HUDEP-2 (cell line): ENCODE measurements at regions not wholly inside any gene's neighbourhood (a gene's known extent, or its start where the extent isn't known, plus 50 kb on each side); places are given as distances from the start of the nearest gene placed in this dataset.
"Not testable (repeated sequence)": the region's sequence is repeated elsewhere in the genome, so short reads cannot be mapped to it uniquely, and the experiment has no call there.

ENCODE experiments used
- DNase-seq, 76 experiments: peaks; one replicate each; lab custom pipeline; 2025; ENCODE audit not compliant: unreplicated experiment in 76 of 76; lab: John Stamatoyannopoulos, UW

- not testable (repeated sequence) for DNase-seq
Measured at GRCh38 chr10:36400238-36400637, 725.2 kb upstream of the ANKRD30A start.

GRCh38 chr10:36393801-36394200, 731.6 kb upstream of the ANKRD30A start:
- DNase-seq: no peak

DNA sequence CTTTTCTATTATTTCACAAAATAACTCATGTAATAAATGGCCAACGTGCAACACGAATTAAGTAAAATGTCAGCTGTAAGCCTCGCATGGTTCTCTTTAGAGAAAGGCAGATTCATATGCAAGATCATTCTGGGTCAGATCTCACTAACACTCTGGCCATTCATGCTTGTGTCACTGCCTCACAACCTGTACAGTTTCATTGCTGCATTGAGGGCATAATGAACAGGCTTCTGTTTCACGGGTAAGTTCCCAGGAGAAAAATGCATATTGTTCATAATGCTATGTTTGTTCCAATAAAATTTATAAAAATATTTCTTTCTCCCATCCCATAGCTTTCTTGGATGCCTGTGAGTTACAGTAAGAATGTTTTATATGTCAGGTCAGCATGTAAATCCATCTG, 734.0 kb upstream of the ANKRD30A start:
- DNase-seq: no peak

GRCh38 chr10:36390221-36390620, 735.2 kb upstream of the ANKRD30A start:
- no peak for DNase-seq

GRCh38 chr10:36388166-36388565, 737.2 kb upstream of the ANKRD30A start:
- no peak for DNase-seq

- DNase-seq: no peak
Measured at GRCh38 chr10:36385693-36386092, 739.7 kb upstream of the ANKRD30A start.

DNA sequence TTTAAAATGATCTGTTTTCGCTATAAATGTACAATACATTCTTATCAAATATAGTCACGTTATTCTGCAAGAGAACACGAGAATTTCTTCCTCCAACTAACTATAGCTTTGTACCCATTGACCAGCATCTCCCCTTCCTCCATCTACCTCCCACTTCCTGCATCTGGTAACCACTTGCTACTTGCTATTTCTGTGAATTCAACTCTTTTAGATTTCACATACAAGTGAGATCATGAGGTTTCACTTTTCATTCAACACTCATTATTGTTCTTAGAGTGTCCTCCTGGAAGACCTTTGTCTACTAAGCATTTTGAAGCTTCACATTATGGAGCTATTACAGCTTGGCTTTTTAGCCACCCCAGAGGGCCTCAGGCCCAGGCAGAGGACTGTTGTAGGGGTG, 741.3 kb upstream of the FZD8 start:
- DNase-seq: no peak

- DNase-seq: no peak
Measured at GRCh38 chr10:36381748-36382147, 739.7 kb upstream of the FZD8 start.

- DNase-seq: no peak
Measured at GRCh38 chr10:36380538-36380937, 738.4 kb upstream of the FZD8 start.

DNA sequence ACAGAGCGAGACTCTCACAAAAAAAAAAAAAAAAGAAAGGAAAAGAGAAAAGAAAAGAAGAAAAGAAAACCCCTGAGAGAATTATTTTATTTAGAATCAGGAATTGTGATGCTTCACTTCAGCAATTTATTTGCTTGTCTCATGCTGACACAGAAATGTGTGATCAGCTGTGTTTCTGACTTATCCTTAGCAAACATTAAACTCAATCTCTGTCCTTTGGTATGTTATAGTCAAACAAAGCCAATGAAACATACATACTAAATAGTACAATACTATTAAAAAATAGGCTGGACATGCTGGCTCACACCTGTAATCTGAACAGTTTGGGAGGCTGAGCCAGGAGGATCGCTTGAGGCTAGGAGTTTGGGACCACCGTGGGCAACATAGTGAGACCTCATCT, 733.0 kb upstream of the FZD8 start:
- DNase-seq: no peak

DNA sequence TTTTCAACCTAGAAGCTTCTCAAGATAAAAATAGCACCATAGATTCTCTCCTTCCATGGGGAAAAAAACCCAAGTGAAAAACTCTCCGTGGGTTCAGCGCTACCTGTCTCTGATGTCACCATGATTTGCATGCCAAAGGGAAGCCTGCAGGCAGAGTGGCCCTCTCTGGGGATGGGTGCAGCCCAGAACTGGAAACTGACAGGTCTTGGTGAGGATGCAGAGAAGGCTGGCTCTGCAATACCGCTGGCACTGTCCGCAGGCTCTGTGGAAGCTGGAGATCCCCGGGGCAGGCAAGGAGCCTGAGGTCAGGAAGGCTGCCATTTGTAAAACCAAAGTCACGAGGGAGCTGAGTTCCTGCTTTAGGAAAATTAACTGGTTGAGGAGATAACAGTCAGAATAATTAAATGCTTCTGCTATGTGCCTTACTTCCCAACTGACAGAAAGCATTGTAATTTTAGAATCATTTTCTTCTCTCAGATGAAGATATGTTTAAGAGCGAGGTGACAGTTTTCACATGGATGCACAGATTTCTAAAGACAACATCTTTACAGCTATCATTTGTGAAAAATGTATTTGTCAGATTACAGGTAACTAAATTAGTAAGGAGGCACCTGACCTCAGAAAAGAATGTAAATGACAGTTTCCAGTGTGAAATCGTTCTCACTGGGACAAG, 731.5 kb upstream of the FZD8 start:
- no peak for DNase-seq

DNA sequence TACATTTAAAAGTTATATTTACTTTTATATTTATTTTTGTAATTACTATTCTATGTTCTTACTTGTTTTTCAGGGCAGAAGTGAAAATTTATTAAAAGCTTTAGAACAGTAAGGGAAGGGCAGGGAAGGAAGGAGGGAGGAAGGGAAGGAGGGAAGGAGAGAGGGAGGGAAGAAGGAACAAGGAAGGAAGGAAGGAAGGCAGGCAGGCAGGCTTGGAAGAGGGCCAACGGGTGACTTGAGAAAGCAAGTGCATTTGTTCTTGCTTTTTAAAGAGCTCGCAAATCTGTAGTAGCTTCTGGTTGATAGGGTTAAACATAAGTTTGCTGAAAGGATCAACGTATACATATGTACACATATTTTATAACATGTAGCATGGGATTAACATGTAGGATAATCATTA, 725.3 kb upstream of the FZD8 start:
- no peak for DNase-seq

- DNase-seq: no peak
Measured at GRCh38 chr10:36366843-36367242, 724.7 kb upstream of the FZD8 start.

- DNase-seq: no peak
Measured at GRCh38 chr10:36366065-36366464, 724.0 kb upstream of the FZD8 start.

DNA sequence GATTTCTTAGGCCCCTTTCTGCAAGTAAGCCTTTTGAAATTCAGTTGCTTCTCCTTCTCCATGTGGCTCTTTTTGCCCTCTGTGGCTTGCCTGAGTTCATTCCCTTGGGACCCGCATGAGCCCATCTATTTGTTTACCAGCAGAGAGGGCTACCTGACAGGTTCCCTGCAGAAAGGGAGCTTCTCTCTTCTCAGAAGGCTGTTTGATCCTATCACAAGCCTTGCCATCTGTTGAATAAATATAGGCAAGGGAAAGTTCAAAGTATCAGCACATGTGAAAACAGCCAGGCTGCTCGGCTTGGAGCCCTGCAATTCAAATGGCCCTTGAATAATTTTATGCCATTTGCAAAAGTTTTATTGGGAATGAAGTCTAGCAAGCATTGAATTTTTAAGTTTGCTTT, 720.2 kb upstream of the FZD8 start:
- DNase-seq: no peak

DNA sequence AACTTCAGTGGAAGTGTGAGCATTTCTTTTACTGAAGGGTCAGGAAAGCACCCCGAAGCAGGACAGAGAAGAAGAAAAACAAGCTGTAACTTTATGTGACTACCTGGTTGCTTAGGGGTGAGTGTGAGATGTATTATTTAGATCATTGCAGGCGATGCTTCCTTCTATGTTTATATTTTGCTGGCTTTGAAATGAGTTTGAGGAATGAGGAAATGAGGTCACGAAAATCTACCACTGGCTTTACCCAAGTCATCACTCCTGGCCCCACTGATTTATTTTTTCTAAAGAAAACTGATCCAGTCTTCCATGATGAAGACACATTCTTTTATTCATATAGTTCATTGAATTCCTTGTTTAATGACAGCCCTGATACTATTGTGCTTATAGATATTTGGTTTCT, 716.6 kb upstream of the FZD8 start:
- no peak for DNase-seq

DNA sequence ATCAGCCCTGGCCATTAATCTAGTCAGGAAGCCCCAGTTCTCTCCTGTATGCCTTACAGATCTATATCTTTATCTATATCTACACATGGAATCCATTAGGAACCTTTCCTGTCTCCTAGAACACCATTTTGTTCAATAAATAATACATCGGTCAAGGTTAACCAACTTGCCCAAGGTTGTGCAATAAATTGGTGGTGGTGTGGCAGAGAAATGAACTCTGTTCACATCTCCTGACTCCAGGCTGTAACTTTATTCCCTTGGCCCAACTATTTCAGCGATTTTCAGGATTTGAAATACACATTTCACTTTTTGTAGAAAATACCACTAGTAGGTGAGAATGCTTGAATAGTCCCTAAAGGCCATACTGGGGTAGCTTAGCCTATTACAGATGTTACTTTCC, 712.5 kb upstream of the FZD8 start:
- DNase-seq: no peak

GRCh38 chr10:36351159-36351558, 709.1 kb upstream of the FZD8 start:
- DNase-seq: no peak

DNA sequence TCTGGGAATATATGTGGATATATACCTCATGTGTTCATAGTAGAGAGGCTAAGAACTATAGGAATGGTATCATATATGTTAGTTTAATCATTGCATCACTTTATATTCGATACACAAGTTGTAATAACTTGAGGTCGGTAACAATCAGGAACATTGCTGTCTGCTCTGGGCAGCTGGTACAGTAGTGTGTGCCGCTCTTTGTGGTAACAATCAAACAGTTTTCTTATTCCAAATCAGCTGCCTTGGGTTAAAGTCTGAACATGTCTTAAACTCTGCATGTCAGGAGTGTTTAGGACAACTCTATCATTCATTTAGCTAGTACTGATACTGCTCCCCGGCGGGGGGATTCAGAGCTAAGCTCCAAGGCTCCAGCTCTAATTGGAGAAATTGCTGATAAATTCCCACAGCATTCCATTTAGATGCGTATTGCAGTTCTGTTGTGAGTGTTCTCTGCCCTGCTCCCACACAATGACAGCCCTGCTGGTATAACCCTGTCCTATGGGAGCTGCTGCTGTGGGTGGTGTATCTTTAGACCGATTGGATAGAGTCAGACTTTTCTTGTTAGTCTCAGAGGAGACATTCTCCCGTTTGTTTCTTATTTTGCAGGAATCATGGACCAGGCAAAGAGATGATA, 707.5 kb upstream of the FZD8 start:
- DNase-seq: no peak

DNA sequence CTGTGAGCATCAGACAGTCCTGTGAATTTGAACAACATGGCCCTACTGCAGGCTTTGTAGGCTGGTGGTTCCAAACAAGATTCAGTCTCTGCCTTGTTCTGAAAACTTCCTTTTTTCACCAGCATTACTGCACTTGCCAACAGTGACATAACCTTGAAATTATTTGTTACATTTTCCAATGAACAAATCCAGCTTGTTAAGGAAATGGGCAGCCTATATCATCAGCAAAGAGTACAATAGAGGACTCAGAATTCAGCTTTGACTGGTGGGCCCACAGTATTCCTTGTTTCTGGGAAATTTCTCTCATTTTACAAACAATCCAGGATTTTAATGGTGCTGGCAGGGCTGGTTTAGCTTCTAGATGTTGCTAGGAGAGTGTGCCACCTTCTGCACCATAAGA, 703.7 kb upstream of the FZD8 start:
- no peak for DNase-seq

DNA sequence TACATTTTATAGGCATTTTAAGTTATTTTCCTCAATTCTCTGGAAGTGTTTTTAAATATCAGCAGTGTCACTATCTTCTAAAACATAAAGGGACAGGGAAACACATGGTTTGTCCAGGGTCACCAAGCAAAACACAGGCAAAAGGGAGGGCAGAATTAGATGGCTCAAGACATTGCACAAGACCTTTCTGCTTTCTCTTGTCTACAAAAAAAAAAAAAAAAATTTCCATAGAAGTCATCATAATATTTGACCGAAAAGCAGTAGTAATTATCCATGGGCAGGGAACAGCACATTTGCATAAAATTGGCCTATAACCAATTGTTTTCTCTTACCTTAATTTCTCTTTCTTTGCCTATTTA, 703.1 kb upstream of the FZD8 start:
- DNase-seq: no peak

DNA sequence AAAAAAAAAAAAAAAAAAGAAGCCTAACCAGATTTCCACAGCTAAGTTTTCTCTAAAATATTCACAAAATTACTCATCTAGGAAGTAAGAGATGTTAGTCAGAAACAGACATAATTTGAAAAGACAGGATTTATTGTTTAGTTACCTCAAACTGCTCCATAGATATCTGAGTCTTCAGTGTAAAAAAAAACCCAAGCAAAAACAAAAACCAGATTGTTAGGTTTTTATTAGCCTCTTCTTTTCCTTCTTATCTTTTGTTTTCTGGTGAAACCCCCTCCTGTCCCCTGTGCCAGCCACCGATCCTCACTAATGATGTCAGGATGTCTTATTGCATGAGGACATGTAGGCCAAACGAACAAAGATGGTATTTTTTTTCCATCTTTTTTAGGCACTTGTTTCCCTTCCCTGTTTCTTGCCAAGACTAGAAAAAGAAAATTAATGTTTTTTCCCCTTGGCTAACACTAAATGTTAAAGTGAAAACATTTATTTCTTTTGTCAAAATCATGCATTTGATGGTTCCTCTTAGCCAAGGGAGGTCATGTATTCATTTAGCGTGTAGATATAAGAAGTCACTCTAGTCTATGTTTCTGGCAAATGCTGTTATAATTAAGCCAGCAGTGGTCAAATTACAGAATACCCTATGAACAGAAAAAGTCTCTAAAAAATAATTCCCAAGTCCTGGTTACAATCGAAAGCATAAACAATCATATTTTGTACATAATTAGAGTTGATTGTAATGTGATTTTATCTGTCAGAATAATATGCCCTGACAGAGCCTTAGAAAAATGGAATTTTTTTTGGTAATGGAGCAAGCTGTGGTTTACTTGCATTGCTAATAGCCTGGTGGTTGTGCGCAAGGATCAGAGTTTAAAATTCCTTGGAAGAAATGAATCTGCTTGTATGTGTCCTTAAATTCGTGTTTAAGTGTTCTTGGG, 702.4 kb upstream of the FZD8 start:
- no peak for DNase-seq
